Pancreas (tissue), 10 donors: ENCODE measurements at regions not wholly inside any gene's neighbourhood (a gene's known extent, or its start where the extent isn't known, plus 50 kb on each side); places are given as distances from the start of the nearest gene placed in this dataset.
A peak's percentile ranks its signal among the peaks of the same experiment; 100 is the strongest.

ENCODE experiments used
- ATAC-seq, 4 donors: fragments of 200-7000 bp; cut with Tn5 transposase; one replicate each; pipeline versions ENCODE4 v1.8.0 to v1.9.1; 2020; ENCODE audit warnings: mild to moderate bottlenecking in 4 of 4, moderate library complexity in 4 of 4
- DNase-seq, 6 donors: peaks; one replicate each; pipeline ENCODE4 v3.0.0-alpha.2; 2020
- FAIRE-seq: peaks from 2 replicates; lab custom pipeline; 2012; peaks lifted over from hg19 to GRCh38; lab: Jason Lieb, UNC
- H3K27ac ChIP-seq, 4 donors: fragments of 200-600 bp; sonication (generic); 1 replicate in 3 of 4; 2 replicates in 1 of 4; pipeline versions ENCODE4 v1.5.0 to v1.8.0; 2020
- H3K27me3 ChIP-seq, 4 donors: fragments of 200-600 bp; one replicate each; pipeline ENCODE4 v1.8.0; 2021
- H3K36me3 ChIP-seq, 3 donors: fragments of 200-600 bp; sonication (generic) in 1 of 3; one replicate each; pipeline versions ENCODE4 v1.5.0 to v1.8.0; 2020 to 2021
- H3K4me1 ChIP-seq, 3 donors: fragments of 200-600 bp; one replicate each; pipeline ENCODE4 v1.8.0; 2021
- H3K4me3 ChIP-seq, 4 donors: fragments of 200-600 bp; sonication (generic) in 2 of 4; one replicate each; pipeline versions ENCODE4 v1.5.0 to v1.8.0; 2020 to 2021
- H3K9me3 ChIP-seq, 4 donors: fragments of 200-600 bp; one replicate each; pipeline ENCODE4 v1.8.0; 2021
- WGBS, 2 donors: extraction: QIAGEN DNeasy Blood & Tissue Kit; methylation state at CpG; one replicate each; pipeline ENCODE4 v1.1.7; 2013; 5-methylcytosine and 5-hydroxymethylcytosine counted together
- intact Hi-C, 3 donors: fragments of 100-400 bp; cut with DNase I; formaldehyde crosslinking; loops; one replicate each; pipeline versions ENCODE4 v1.11.1 to v1.14.2; 2022
- TF ChIP-seq, protein P1 (sequence below), 4 donors: fragments of 200-600 bp; sonication (generic) in 3 of 4; IDR thresholded peaks; one replicate each; pipeline versions ENCODE4 v1.5.0 to v1.8.0; 2021; ENCODE audit warnings: antibody characterized with exemption in 4 of 4
- donor health status: healthy with polysubstance abuse.
- donor health status: DM: no; HTN: no; CAD: no; lungs with moderate emphysema.
- donor health status: DM: no; HTN: no; CAD: no.
- donor health status: control.
- donor health status: control.
- donor health status: Bipolar disorder and iron deficiency.
- donor health status: DM: yes; HTN: yes; CAD: no.
- donor health status: DM: no; HTN: no; CAD: no.
- donor health status: DM: no; HTN: no; CAD: no.
- donor health status: DM: yes; HTN: yes; CAD: no.

DNA sequence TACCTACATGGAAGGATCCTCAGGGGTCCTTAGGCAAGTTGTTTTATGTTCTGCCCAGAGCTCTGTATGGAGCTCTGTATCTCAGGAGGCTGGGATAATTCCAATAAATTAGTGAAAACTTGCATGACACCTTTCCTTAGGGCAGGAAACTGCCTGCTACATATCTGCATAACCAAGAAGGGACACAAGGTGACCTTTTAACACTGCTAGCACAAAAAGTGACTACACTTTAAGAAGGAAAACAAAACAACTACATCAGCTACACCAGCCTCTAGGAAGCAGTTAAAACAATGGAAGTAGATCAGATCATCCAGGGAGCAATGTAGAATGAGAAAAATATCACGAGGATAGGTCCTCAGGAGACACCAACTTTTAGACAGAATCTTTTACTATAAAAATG lies 93.9 kb downstream of the TNFSF18 start:
- Histone ChIP-seq H3K9me3 (no peaks in the 10 kb centered on the region), H3K27ac (no peak overlapping the region), H3K36me3 (no peaks in the 10 kb centered on the region), H3K27me3 (no peaks in the 10 kb centered on the region), H3K4me1 (peaks cover 3 to 18% (median 9%) of the 10 kb centered on the region in 3 donors), H3K4me3 (no peak overlapping the region)
- intact Hi-C loops, result no loop called here
- ATAC-seq, result no peak
- FAIRE-seq, result no peak
- no peak for DNase-seq
- WGBS, 2 donors, result 84 to 95% methylated on average over 1 of the region's 1 CpG
- TF ChIP-seq, protein P1, sequence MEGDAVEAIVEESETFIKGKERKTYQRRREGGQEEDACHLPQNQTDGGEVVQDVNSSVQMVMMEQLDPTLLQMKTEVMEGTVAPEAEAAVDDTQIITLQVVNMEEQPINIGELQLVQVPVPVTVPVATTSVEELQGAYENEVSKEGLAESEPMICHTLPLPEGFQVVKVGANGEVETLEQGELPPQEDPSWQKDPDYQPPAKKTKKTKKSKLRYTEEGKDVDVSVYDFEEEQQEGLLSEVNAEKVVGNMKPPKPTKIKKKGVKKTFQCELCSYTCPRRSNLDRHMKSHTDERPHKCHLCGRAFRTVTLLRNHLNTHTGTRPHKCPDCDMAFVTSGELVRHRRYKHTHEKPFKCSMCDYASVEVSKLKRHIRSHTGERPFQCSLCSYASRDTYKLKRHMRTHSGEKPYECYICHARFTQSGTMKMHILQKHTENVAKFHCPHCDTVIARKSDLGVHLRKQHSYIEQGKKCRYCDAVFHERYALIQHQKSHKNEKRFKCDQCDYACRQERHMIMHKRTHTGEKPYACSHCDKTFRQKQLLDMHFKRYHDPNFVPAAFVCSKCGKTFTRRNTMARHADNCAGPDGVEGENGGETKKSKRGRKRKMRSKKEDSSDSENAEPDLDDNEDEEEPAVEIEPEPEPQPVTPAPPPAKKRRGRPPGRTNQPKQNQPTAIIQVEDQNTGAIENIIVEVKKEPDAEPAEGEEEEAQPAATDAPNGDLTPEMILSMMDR (IDR thresholded peaks at IDR 0.05), result no peak

DNA sequence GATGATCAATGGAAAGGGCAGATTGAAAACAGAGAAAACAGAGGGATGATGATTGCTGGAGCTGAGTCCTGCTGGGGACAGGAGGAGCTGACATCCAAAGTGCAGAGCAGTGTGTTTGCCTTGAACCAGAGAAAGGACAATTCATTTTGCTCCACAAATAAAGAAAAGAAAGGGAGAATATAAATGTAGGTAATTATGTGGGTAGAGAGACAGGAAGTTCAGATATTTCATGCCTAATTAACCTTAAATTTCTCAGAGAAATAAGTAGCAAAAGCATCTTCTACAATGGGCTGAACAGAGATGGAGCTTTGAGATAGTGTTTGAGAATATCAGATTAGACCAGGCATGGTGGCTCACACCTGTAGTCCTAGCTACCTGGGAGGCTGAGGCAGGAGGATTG lies 93.2 kb downstream of the TNFSF18 start:
- intact Hi-C loops, result no loop called here
- Histone ChIP-seq H3K36me3 (no peaks in the 10 kb centered on the region), H3K4me1 (peaks cover 3 to 18% (median 9%) of the 10 kb centered on the region in 3 donors), H3K4me3 (no peak overlapping the region), H3K27ac (no peak overlapping the region), H3K27me3 (no peaks in the 10 kb centered on the region), H3K9me3 (no peaks in the 10 kb centered on the region)
- DNase-seq (no peak), FAIRE-seq (no peak), ATAC-seq (no peak)
- TF ChIP-seq, protein P1 (IDR thresholded peaks at IDR 0.05), result no peak

DNA sequence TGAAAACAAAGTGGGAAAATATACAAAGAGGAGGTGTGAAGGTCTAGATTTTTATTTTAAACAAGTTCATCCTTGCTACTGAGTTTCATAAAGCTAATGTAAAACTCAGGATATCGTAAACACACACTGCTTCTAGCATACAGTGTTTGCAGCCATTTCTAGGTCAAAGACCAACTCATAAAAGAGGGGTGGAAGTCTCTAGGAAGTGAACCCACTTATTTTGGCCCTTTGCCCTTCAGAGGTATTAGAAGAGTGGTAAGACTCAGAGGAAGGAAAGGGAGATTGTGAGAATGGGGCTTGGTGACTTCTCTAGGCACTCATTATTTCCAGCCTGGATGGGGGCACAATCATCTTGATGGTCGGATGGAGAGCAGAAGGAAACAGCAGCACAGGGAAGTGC lies 91.2 kb downstream of the TNFSF18 start:
- ATAC-seq, result no peak
- no peak for DNase-seq
- Histone ChIP-seq H3K4me3 (no peak overlapping the region), H3K27me3 (no peaks in the 10 kb centered on the region), H3K9me3 (no peaks in the 10 kb centered on the region), H3K4me1 (peaks cover 3 to 10% (median 9%) of the 10 kb centered on the region in 3 donors), H3K27ac (no peak overlapping the region), H3K36me3 (no peaks in the 10 kb centered on the region)
- intact Hi-C loops, result no loop called here
- TF ChIP-seq, protein P1 (IDR thresholded peaks at IDR 0.05), result no peak
- no peak for FAIRE-seq
- 89 to 92% methylated on average over 2 of the region's 2 CpGs for WGBS, 2 donors

DNA sequence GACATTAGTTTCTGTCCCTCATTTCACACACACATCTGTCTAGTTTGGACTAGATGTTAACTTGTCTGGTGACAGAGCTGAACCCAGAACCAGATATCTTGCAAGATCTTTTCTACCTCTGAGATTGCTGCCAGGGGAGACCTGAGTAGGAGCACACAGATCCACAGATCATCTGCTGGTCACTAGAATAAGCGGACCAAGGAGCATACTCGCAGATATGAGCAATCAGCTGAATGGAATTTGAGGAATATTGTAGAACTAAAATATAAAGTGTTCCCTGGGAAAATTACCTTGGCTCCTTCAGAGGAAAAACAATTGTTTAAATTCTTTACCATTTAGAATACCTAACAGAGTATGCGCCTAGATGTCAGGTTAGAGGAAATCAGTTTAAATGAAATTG lies 90.7 kb downstream of the TNFSF18 start:
- DNase-seq (no peak), ATAC-seq (peak in 3 of 4 donors; percentile 18 to 37 (median 23)), FAIRE-seq (no peak)
- TF ChIP-seq, protein P1 (IDR thresholded peaks at IDR 0.05), result no peak
- peak overlapping the region in 1 of 4 donors; percentile 19 for H3K27ac ChIP-seq
- WGBS, 2 donors, result 93 to 98% methylated on average over 3 of the region's 3 CpGs
- no peak overlapping the region for H3K4me3 ChIP-seq
- no peaks in the 10 kb centered on the region for H3K9me3 ChIP-seq
- no peaks in the 10 kb centered on the region for H3K27me3 ChIP-seq
- no peaks in the 10 kb centered on the region for H3K36me3 ChIP-seq
- intact Hi-C loops, result no loop called here
- H3K4me1 ChIP-seq, result peaks cover 3 to 10% (median 9%) of the 10 kb centered on the region in 3 donors

DNA sequence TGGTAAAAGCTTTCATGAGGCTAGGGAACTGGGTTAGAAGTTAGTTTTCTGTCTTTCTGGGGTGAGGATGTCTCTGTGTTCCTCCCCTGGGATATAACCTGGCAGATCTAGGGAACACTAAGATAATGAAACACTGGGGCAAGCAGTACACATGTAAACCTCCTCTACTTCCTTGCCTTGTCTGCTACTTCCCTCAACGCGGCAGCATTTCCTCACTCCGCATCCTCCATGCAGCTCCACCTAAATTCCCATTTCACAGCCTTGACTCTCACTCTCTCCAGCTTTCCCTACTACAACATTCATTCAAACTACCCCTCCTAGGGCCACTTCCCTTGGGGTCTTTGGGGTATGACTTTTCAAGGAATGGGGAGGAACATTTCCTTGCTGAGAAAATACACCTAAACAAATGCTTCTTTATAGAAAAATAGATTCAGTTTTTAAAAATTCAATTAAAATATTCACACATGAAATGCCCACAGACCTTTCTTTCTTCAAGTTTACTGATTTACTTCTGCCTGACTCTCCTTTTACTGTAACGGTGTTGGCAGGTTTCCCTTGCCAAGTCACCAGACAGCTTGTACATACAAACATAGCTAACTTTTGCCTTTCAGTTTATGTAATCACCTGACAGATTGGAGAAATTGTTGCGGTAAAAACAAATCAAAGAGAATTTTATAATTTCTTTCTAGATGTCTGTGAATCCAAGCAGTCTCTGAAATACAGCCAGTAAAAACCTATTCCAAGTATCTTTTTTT lies 90.1 kb downstream of the TNFSF18 start:
- Histone ChIP-seq H3K9me3 (no peaks in the 10 kb centered on the region), H3K27ac (peak overlapping the region in 2 of 4 donors; percentile 19 to 56), H3K4me3 (no peak overlapping the region), H3K27me3 (no peaks in the 10 kb centered on the region), H3K36me3 (no peaks in the 10 kb centered on the region), H3K4me1 (peaks cover 3 to 10% (median 9%) of the 10 kb centered on the region in 3 donors)
- ATAC-seq (peak; percentile 82 to 96 (median 95)), FAIRE-seq (peak; percentile 86), DNase-seq (peak in 4 of 6 donors; percentile 45 to 82 (median 60))
- intact Hi-C loops, result no loop called here
- WGBS, 2 donors, result 43 to 48% methylated on average over 5 of the region's 5 CpGs
- TF ChIP-seq, protein P1 (IDR thresholded peaks at IDR 0.05), result no peak
